Mucosa of descending colon (tissue), 3 donors: ENCODE measurements at regions not wholly inside any gene's neighbourhood (a gene's known extent, or its start where the extent isn't known, plus 50 kb on each side); places are given as distances from the start of the nearest gene placed in this dataset.
"Not testable (repeated sequence)": the region's sequence is repeated elsewhere in the genome, so short reads cannot be mapped to it uniquely, and the experiment has no call there.

Experiments
- ATAC-seq: fragments of 200-7000 bp; cut with Tn5 transposase; one replicate; pipeline ENCODE4 v1.9.1; 2020; ENCODE audit warnings: mild to moderate bottlenecking, moderate library complexity
- DNase-seq, 3 donors: peaks; one replicate each; pipeline ENCODE4 v3.0.0-alpha.2; 2020
- H3K36me3 ChIP-seq: fragments of 200-600 bp; one replicate; pipeline ENCODE4 v1.8.0; 2021; ENCODE audit warnings: low read depth, mild to moderate bottlenecking
- H3K4me1 ChIP-seq: fragments of 200-600 bp; one replicate; pipeline ENCODE4 v1.8.0; 2021; ENCODE audit warnings: low read depth, mild to moderate bottlenecking
- H3K4me3 ChIP-seq: fragments of 200-600 bp; one replicate; pipeline ENCODE4 v1.8.0; 2021; ENCODE audit warnings: mild to moderate bottlenecking
- H3K9me3 ChIP-seq: fragments of 200-600 bp; one replicate; pipeline ENCODE4 v1.8.0; 2021; ENCODE audit warnings: mild to moderate bottlenecking
- intact Hi-C, 2 donors: fragments of 100-400 bp; cut with DNase I in 1 of 2; cut with micrococcal nuclease in 1 of 2; formaldehyde crosslinking; loops; one replicate each; pipeline versions ENCODE4 v1.11.0 to v1.11.1; 2022; cut with DNase I, micrococcal nuclease
- TF ChIP-seq, protein P1 (sequence below): fragments of 200-600 bp; IDR thresholded peaks from one replicate; pipeline ENCODE4 v1.8.0; 2022; ENCODE audit warnings: antibody characterized with exemption, mild to moderate bottlenecking
- donor health status: DM: no; HTN: no; CAD: no; lungs with moderate emphysema.
- donor health status: DM: no; HTN: no; CAD: no.
- donor health status: DM: no; HTN: yes; CAD: no.

DNA sequence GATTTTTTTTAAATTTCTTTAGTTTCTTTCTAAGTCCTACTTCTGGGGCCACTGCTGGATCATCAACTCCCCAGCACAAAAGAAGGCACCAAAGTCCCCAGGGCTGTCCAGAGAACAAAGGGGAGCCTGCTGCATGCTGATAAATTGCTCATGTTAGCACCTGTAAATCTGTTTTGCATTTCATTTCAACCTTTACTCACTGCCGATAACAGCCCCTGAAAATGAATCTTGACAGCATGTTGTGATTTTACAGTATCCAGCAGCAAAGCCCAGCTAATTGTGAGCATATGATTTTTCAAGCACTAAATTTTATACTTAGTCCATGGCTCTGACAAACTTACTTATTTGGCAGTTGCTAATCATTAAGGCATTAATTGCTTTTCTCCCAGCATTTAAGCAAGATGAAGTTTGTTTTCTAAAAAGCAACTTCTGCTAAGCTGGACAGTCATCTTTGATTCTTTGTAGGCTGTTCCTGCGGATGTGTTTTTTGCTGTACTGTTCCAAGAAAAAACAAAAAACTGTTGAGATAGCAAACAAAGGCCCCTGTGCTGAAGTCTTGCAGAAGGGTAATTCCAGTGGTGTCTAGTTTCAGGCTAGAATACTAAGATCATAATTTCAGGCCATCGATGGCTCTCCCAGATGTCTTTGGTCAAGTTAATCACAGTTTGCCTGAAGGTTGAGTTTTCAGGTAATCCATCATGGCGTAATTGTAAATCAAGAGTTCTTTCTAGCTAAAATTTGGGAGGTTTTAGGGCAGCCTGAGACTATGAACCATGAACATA, 73.1 kb upstream of the GAS1 start:
- DNase-seq (no peak), ATAC-seq (no peak)
- no peaks in the 10 kb centered on the region for H3K36me3 ChIP-seq
- TF ChIP-seq, protein P1, sequence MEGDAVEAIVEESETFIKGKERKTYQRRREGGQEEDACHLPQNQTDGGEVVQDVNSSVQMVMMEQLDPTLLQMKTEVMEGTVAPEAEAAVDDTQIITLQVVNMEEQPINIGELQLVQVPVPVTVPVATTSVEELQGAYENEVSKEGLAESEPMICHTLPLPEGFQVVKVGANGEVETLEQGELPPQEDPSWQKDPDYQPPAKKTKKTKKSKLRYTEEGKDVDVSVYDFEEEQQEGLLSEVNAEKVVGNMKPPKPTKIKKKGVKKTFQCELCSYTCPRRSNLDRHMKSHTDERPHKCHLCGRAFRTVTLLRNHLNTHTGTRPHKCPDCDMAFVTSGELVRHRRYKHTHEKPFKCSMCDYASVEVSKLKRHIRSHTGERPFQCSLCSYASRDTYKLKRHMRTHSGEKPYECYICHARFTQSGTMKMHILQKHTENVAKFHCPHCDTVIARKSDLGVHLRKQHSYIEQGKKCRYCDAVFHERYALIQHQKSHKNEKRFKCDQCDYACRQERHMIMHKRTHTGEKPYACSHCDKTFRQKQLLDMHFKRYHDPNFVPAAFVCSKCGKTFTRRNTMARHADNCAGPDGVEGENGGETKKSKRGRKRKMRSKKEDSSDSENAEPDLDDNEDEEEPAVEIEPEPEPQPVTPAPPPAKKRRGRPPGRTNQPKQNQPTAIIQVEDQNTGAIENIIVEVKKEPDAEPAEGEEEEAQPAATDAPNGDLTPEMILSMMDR: no peak
- intact Hi-C loops: no loop called here
- no peak overlapping the region for H3K4me3 ChIP-seq
- no peaks in the 10 kb centered on the region for H3K4me1 ChIP-seq
- no peaks in the 10 kb centered on the region for H3K9me3 ChIP-seq

DNA sequence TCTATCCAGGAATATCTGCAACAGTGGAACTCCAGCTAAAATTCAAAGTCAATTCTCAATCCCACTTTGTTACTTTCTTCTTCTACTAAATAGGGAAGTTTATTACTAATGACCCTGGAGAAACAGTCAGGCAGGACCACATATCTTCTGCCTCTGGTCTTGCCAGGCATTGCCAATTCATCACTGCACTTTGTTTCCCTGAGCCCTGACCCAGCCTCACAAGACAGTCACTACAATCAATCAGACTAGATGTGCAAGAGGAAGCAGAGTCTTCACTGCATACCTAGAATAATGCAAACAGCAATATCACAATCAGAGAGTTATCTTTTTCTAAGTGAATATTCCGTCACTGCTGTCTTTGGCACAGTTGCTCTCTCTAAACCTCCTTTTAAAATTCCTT, 74.9 kb upstream of the GAS1 start:
- intact Hi-C loops: no loop called here
- H3K4me1 ChIP-seq: no peaks in the 10 kb centered on the region
- no peak for DNase-seq
- ATAC-seq: no peak
- TF ChIP-seq, protein P1: no peak
- no peaks in the 10 kb centered on the region for H3K36me3 ChIP-seq
- no peak overlapping the region for H3K4me3 ChIP-seq
- no peaks in the 10 kb centered on the region for H3K9me3 ChIP-seq

DNA sequence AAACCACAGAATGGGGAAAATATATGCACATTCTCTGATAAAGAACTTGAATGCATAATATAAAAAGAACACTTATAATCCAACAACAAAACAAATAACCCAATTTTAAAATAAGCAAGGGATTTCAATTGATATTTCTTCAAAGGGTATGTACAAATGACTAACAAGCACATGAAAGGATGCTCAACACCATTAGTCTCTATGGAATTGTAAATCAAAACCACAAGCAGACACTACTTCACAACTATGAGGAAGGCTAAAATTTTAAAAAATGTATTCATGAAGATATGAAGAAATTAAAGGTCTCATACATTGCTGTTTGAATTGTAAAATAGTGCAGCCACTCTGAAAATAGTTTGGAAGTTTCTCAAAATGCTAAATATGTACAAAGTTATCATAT, 78.9 kb upstream of the GAS1 start:
- Histone ChIP-seq H3K4me3 (no peak overlapping the region), H3K36me3 (no peaks in the 10 kb centered on the region), H3K9me3 (no peaks in the 10 kb centered on the region), H3K4me1 (no peaks in the 10 kb centered on the region)
- intact Hi-C loops: no loop called here
- DNase-seq (no peak), ATAC-seq (no peak)
- TF ChIP-seq, protein P1: no peak

DNA sequence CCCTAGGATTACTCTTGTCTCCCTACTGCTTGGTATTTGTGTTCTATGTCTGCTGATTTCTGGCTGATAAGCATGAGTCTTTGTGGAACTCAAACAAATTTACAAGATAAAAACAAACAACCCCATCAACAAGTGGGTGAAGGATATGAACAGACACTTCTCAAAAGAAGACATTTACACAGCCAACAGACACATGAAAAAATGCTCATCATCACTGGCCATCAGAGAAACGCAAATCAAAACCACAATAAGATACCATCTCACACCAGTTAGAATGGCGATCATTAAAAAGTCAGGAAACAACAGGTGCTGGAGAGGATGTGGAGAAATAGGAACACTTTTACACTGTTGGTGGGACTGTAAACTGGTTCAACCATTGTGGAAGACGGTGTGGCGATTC, 81.5 kb upstream of the GAS1 start:
- H3K4me1 ChIP-seq, H3K36me3 ChIP-seq, H3K9me3 ChIP-seq, intact Hi-C loops, ATAC-seq, H3K4me3 ChIP-seq, DNase-seq: not testable (repeated sequence)

DNA sequence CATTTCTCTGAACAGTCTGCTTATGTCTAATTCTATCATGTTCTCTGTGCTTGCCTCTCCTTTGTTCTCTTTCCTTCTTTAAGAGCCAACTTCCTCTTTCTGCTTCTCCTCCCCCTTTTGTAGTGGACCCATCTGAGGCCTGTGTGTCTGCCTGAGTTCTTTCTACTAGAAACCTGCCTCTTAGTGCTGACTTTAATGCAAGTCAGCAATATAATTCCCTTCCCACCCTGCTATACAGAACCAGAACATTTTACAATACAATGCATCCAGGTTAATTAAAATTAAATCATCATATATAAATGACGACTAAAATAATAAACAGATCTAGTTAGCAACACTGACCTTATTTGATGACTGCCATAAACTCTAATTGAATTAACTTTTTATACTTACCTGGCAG, 82.6 kb upstream of the GAS1 start:
- no peaks in the 10 kb centered on the region for H3K9me3 ChIP-seq
- H3K4me3 ChIP-seq: no peak overlapping the region
- no peak for DNase-seq
- ATAC-seq: no peak
- no peaks in the 10 kb centered on the region for H3K36me3 ChIP-seq
- H3K4me1 ChIP-seq: no peaks in the 10 kb centered on the region
- TF ChIP-seq, protein P1: no peak
- intact Hi-C loops: no loop called here

DNA sequence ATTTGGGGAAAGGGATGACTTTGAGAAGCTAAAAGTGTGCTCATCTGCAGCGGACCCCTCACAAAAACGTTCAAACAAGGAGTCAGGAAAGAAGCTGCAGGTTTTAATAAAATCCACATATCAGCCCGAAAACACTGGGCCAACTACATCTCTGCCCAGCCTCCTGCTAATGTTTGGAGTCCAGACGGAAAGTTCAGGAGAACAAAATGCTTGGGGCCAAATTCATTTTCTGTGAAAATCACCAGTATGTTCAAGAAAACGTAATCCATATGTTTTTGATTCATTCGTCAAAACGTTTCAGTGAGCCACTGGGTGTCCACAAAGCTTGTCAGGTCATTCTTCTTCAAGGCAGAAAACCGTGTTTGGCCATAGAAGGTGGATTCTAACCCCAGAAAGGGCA, 87.5 kb upstream of the GAS1 start:
- Histone ChIP-seq H3K9me3 (no peaks in the 10 kb centered on the region), H3K4me1 (no peaks in the 10 kb centered on the region), H3K36me3 (no peaks in the 10 kb centered on the region), H3K4me3 (no peak overlapping the region)
- intact Hi-C loops: no loop called here
- no peak for ATAC-seq
- TF ChIP-seq, protein P1: no peak
- no peak for DNase-seq
